Muscle layer of duodenum (tissue), 2 donors: ENCODE measurements at regions not wholly inside any gene's neighbourhood (a gene's known extent, or its start where the extent isn't known, plus 50 kb on each side); places are given as distances from the start of the nearest gene placed in this dataset.

ENCODE experiments used
- H3K27ac ChIP-seq: one replicate; pipeline ENCODE4 v1.7.0; 2013; ENCODE audit warnings: mild to moderate bottlenecking, low read length
- H3K27me3 ChIP-seq: one replicate; pipeline ENCODE4 v1.7.0; 2013; ENCODE audit warnings: low read depth, mild to moderate bottlenecking, control low read depth, low read length
- H3K36me3 ChIP-seq, 2 donors: one replicate each; pipeline ENCODE4 v1.7.0; 2013; ENCODE audit warnings: low read length in 2 of 2, control low read depth in 1 of 2, mild to moderate bottlenecking in 1 of 2; ENCODE audit not compliant: insufficient read depth in 2 of 2, control insufficient read depth in 1 of 2
- H3K4me1 ChIP-seq, 2 donors: one replicate each; pipeline ENCODE4 v1.7.0; 2013; ENCODE audit warnings: low read length in 2 of 2, mild to moderate bottlenecking in 2 of 2, control low read depth in 1 of 2, moderate library complexity in 1 of 2; ENCODE audit not compliant: insufficient read depth in 2 of 2, control insufficient read depth in 1 of 2
- H3K4me3 ChIP-seq, 2 donors: one replicate each; pipeline ENCODE4 v1.7.0; 2013; ENCODE audit warnings: low read length in 2 of 2, low read depth in 1 of 2, mild to moderate bottlenecking in 1 of 2
- H3K9me3 ChIP-seq, 2 donors: one replicate each; pipeline ENCODE4 v1.7.0; 2013; ENCODE audit warnings: low read length in 2 of 2, control low read depth in 1 of 2, mild to moderate bottlenecking in 1 of 2; ENCODE audit not compliant: control insufficient read depth in 1 of 2
- donor health status: healthy.

GRCh38 chr12:5369298-5369697, 62.6 kb upstream of the NTF3 start:
- no peaks in the 10 kb centered on the region for H3K9me3 ChIP-seq
- no peak overlapping the region for H3K27ac ChIP-seq

GRCh38 chr12:5371631-5372030, 60.3 kb upstream of the NTF3 start:
- Histone ChIP-seq H3K36me3 (no peaks in the 10 kb centered on the region), H3K4me1 (no peaks in the 10 kb centered on the region), H3K27ac (no peak overlapping the region), H3K27me3 (no peaks in the 10 kb centered on the region), H3K9me3 (no peaks in the 10 kb centered on the region), H3K4me3 (no peak overlapping the region)

More at GRCh38 chr12:5369298-5369697, 62.6 kb upstream of the NTF3 start:
- no peak overlapping the region for H3K4me3 ChIP-seq
- H3K4me1 ChIP-seq: no peaks in the 10 kb centered on the region
- H3K27me3 ChIP-seq: no peaks in the 10 kb centered on the region
- no peaks in the 10 kb centered on the region for H3K36me3 ChIP-seq

- no peaks in the 10 kb centered on the region for H3K27me3 ChIP-seq
These were observed 57.2 kb upstream of the NTF3 start for GRCh38 chr12:5374713-5375112.

DNA sequence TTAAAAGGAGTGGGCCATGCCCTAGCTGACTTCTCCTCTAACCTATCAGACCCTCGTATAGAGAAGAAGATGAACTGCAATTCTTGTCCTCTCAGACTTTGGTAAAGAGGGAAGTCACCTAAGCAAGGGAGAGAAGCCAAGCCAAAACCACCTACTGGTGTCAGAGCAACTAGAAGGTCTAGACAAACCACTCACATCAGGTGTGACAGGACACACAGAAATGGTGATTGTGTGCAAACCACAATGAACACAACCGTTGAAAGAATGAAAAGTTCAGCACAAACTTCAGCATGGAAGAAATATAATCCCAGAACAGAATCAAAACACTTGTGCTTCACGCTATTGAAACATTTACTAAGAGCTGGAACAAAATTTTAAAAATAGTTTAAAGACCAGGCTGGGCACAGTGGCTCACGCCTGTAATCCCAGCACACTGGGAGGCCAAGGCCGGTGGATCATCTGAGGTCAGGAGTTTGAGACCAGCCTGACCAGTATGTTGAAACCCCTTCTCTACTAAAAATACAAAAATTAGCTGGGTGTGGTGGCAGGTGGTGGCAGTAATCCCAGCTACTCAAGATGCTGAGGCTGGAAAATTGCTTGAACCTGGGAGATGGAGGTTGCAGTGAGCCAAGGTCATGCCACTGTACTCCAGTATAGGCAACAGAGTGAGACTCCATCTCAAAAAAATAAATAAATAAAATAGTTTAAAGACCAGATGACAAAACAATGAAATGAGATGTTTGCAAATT, 56.2 kb upstream of the NTF3 start:
- H3K27ac ChIP-seq: no peak overlapping the region
- no peaks in the 10 kb centered on the region for H3K36me3 ChIP-seq
- no peaks in the 10 kb centered on the region for H3K9me3 ChIP-seq
- H3K4me3 ChIP-seq: no peak overlapping the region
- H3K27me3 ChIP-seq: no peaks in the 10 kb centered on the region
- no peaks in the 10 kb centered on the region for H3K4me1 ChIP-seq

More at GRCh38 chr12:5374713-5375112, 57.2 kb upstream of the NTF3 start:
- H3K4me3 ChIP-seq: no peak overlapping the region
- H3K27ac ChIP-seq: no peak overlapping the region
- no peaks in the 10 kb centered on the region for H3K4me1 ChIP-seq
- no peaks in the 10 kb centered on the region for H3K36me3 ChIP-seq
- H3K9me3 ChIP-seq: no peaks in the 10 kb centered on the region

DNA sequence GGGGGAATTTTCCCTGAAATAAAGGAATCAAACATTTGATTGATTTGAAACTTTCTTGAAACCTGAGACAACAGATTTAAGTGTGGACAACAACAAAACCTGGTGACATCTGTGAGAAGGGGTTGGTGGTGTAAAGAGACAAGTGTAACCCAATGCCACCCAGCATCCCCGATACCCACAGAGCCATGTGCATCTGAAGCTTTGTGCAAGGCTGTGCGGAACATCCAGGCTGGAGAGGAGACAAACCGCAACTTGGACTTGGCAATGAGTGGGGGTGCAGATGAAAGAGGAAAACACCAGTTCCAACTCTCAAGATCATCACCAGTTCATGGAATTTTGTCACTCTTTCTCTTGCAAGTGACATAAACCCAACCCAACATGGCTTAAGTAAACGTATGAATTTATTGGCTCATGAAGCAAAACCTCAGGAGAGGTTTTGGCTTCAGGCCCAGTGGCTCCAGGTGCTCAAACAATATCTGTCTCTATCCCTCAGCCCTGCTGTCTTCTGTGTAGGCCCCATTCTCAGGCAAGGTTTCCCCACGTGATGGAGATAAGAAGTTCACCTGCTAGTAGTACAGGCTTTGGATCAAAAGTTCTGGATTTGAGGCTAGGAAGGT, 55.2 kb upstream of the NTF3 start:
- H3K4me1 ChIP-seq: no peaks in the 10 kb centered on the region
- H3K27me3 ChIP-seq: no peaks in the 10 kb centered on the region
- H3K36me3 ChIP-seq: no peaks in the 10 kb centered on the region
- H3K4me3 ChIP-seq: no peak overlapping the region
- no peak overlapping the region for H3K27ac ChIP-seq
- H3K9me3 ChIP-seq: no peaks in the 10 kb centered on the region

GRCh38 chr12:5377997-5378592, 53.8 kb upstream of the NTF3 start:
- Histone ChIP-seq H3K4me3 (no peak overlapping the region), H3K27me3 (no peaks in the 10 kb centered on the region), H3K27ac (no peak overlapping the region), H3K9me3 (no peaks in the 10 kb centered on the region), H3K36me3 (no peaks in the 10 kb centered on the region), H3K4me1 (no peaks in the 10 kb centered on the region)

- H3K27ac ChIP-seq: no peak overlapping the region
- no peaks in the 10 kb centered on the region for H3K36me3 ChIP-seq
- no peaks in the 10 kb centered on the region for H3K4me1 ChIP-seq
- no peaks in the 10 kb centered on the region for H3K27me3 ChIP-seq
- H3K4me3 ChIP-seq: no peak overlapping the region
- H3K9me3 ChIP-seq: no peaks in the 10 kb centered on the region
These were observed 52.0 kb upstream of the NTF3 start for GRCh38 chr12:5379749-5380496.
